Natural killer cell (primary cell): ENCODE measurements at regions not wholly inside any gene's neighbourhood (a gene's known extent, or its start where the extent isn't known, plus 50 kb on each side); places are given as distances from the start of the nearest gene placed in this dataset.

ENCODE experiments used
- ATAC-seq, 3 donors: fragments of 150-1000 bp in 2 of 3; fragments of 200-7000 bp in 1 of 3; cut with Tn5 transposase; 1 replicate in 1 of 3; 2 replicates in 2 of 3; pipeline ENCODE4 v1.10.0; 2021; ENCODE audit warnings: mild to moderate bottlenecking in 2 of 3, moderate library complexity in 2 of 3
- DNase-seq, 2 donors: peaks; one replicate each; pipeline versions ENCODE4 v3.0.0 to v3.0.0-alpha.2; 2013 to 2021; ENCODE audit warnings: mixed read lengths in 1 of 2
- H3K27ac ChIP-seq: one replicate; pipeline ENCODE4 v1.5.1; 2013; ENCODE audit warnings: mild to moderate bottlenecking, low read length
- H3K27me3 ChIP-seq: one replicate; pipeline ENCODE4 v1.6.1; 2013; ENCODE audit warnings: low read length; ENCODE audit not compliant: control insufficient read depth, insufficient read depth
- H3K36me3 ChIP-seq: one replicate; pipeline ENCODE4 v1.6.1; 2013; ENCODE audit warnings: low read length; ENCODE audit not compliant: control insufficient read depth, insufficient read depth
- H3K4me1 ChIP-seq: one replicate; pipeline ENCODE4 v1.6.1; 2013; ENCODE audit warnings: low read length; ENCODE audit not compliant: control insufficient read depth, insufficient read depth
- H3K4me3 ChIP-seq: one replicate; pipeline ENCODE4 v1.5.1; 2013; ENCODE audit warnings: low read length
- H3K9me3 ChIP-seq: one replicate; pipeline ENCODE4 v1.6.1; 2013; ENCODE audit warnings: low read length; ENCODE audit not compliant: control insufficient read depth, insufficient read depth
- H3K27ac Mint-ChIP-seq, 2 donors: one replicate each; pipeline ENCODE4 v1.8.0; 2022; ENCODE audit warnings: mild to moderate bottlenecking in 2 of 2, mixed read lengths in 2 of 2, moderate library complexity in 1 of 2
- H3K27me3 Mint-ChIP-seq, 2 donors: one replicate each; pipeline ENCODE4 v1.8.0; 2022; ENCODE audit warnings: low read depth in 2 of 2, mixed read lengths in 2 of 2
- H3K36me3 Mint-ChIP-seq: one replicate; pipeline ENCODE4 v1.8.0; 2022; ENCODE audit warnings: mixed read lengths
- H3K4me1 Mint-ChIP-seq, 2 donors: one replicate each; pipeline ENCODE4 v1.8.0; 2022; ENCODE audit warnings: mixed read lengths in 2 of 2
- H3K4me3 Mint-ChIP-seq: one replicate; pipeline ENCODE4 v1.8.0; 2022; ENCODE audit warnings: mild to moderate bottlenecking, moderate library complexity, mixed read lengths
- H3K9me3 Mint-ChIP-seq, 2 donors: one replicate each; pipeline ENCODE4 v1.8.0; 2022; ENCODE audit warnings: mixed read lengths in 2 of 2
- WGBS: methylation state at CpG from one replicate; pipeline ENCODE4 v1.1.7; 2013; ENCODE audit warnings: missing lambda C conversion rate; ENCODE audit not compliant: insufficient coverage; 5-methylcytosine and 5-hydroxymethylcytosine counted together
- intact Hi-C: fragments of 100-400 bp; cut with micrococcal nuclease; formaldehyde crosslinking; loops from one replicate; pipeline ENCODE4 v1.14.2; 2022
- TF ChIP-seq, protein P1 (sequence below): fragments of 200-600 bp; IDR thresholded peaks from one replicate; pipeline ENCODE4 v1.8.0; 2022; ENCODE audit warnings: antibody characterized with exemption

DNA sequence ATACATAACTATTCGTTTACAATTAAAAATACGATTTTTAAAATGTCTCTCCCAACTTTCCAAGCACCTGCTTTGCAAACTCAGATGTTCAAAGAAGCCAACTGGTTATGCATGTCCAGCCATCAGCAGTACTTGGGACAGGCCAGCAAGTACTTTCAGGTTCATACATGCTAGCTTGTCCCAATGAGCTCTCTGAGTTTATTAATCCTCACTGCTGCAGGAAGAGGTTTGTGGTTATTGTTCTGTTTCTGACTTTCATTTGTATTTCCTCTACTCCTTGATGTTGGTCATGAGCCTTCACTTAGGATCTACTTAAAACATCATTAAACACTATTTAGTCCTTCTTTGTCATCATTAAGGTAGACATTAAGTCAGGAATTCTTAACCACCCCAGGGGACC lies 374.1 kb downstream of the LRATD1 start:
- Histone ChIP-seq H3K27me3 (no peaks in the 10 kb centered on the region), H3K9me3 (peaks cover 4% of the 10 kb centered on the region), H3K27ac (no peak overlapping the region), H3K4me1 (no peaks in the 10 kb centered on the region), H3K4me3 (no peak overlapping the region), H3K36me3 (no peaks in the 10 kb centered on the region)
- Mint-ChIP-seq H3K27me3 (no peaks in the 10 kb centered on the region), H3K4me1 (peaks cover 0 to 10% of the 10 kb centered on the region in 2 donors), H3K36me3 (peaks cover 4% of the 10 kb centered on the region), H3K27ac (no peak overlapping the region), H3K9me3 (peaks cover 0 to 2% of the 10 kb centered on the region in 2 donors), H3K4me3 (no peak overlapping the region)
- TF ChIP-seq, protein P1, sequence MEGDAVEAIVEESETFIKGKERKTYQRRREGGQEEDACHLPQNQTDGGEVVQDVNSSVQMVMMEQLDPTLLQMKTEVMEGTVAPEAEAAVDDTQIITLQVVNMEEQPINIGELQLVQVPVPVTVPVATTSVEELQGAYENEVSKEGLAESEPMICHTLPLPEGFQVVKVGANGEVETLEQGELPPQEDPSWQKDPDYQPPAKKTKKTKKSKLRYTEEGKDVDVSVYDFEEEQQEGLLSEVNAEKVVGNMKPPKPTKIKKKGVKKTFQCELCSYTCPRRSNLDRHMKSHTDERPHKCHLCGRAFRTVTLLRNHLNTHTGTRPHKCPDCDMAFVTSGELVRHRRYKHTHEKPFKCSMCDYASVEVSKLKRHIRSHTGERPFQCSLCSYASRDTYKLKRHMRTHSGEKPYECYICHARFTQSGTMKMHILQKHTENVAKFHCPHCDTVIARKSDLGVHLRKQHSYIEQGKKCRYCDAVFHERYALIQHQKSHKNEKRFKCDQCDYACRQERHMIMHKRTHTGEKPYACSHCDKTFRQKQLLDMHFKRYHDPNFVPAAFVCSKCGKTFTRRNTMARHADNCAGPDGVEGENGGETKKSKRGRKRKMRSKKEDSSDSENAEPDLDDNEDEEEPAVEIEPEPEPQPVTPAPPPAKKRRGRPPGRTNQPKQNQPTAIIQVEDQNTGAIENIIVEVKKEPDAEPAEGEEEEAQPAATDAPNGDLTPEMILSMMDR, result no peak
- ATAC-seq (no peak), DNase-seq (no peak)
- intact Hi-C loops, result no loop called here
- WGBS, result 89% methylated on average over 2 of the region's 2 CpGs

DNA sequence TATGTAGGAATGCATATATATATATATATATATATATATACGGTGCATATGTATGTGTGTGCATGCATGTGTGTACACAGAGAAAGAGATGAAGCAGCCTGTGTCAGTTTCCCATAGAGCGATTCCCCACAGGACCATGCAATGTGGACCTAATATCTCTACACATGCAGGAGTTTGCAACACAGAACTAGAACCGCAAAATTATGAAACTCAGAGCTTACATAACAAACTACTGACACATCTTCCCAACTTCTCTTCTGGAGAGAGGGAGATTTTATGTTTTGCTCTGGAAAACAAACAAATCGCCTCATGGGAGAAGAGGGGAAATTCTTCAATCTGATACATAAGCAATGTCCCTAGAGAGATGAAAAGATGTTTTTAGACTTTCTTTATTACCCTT lies 377.2 kb downstream of the LRATD1 start:
- Histone ChIP-seq H3K9me3 (peaks cover 4% of the 10 kb centered on the region), H3K27me3 (no peaks in the 10 kb centered on the region), H3K4me3 (no peak overlapping the region), H3K36me3 (no peaks in the 10 kb centered on the region), H3K27ac (no peak overlapping the region), H3K4me1 (no peaks in the 10 kb centered on the region)
- Mint-ChIP-seq H3K27ac (no peak overlapping the region), H3K27me3 (no peaks in the 10 kb centered on the region), H3K9me3 (peaks cover 0 to 9% of the 10 kb centered on the region in 2 donors), H3K36me3 (peaks cover 13% of the 10 kb centered on the region), H3K4me3 (no peak overlapping the region), H3K4me1 (peaks cover 0 to 10% of the 10 kb centered on the region in 2 donors)
- intact Hi-C loops, result no loop called here
- 100% methylated on average over 1 of the region's 4 CpGs for WGBS
- no peak for ATAC-seq
- TF ChIP-seq, protein P1, result no peak
- DNase-seq, result no peak

DNA sequence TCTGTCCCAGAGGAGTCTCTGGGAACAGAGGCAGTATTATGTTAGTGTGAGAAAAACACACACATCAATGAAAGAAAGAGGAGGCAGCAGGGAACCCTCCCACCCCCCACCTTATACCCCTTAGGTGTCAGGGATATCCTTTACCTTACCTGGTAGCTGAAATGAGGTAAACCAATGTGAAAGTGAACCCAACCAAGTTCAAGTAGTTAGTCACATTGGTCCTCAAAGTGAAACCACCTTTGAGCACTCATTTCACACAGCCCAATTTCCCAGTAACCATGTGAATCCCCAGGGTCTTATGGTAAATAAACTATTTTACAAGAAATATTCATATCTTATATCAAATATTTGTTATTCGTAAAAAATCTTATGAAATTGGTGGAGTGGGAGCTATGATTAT lies 377.8 kb downstream of the LRATD1 start:
- TF ChIP-seq, protein P1, result no peak

DNA sequence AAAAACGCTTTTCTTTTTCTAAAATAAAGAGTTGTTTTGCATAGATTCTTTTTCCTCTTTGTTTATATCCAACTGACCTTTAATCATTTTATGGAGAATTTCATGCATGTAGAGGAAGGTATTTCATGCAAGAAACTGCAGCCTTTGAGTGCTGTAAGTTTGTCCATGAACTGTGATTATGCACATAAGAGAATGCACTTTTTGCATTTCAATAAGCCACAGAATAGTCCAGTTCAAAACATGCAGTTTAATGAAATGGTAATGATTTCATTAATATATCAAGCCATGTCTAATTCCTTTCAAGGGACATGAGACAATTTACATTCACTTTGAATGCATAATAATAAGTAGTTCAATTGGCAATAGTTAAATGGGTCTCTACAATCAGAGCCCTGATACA lies 386.3 kb downstream of the LRATD1 start:
- H3K27ac Mint-ChIP-seq, result no peak overlapping the region
- Histone ChIP-seq H3K27ac (no peak overlapping the region), H3K4me1 (no peaks in the 10 kb centered on the region), H3K4me3 (no peak overlapping the region), H3K9me3 (no peaks in the 10 kb centered on the region), H3K36me3 (no peaks in the 10 kb centered on the region), H3K27me3 (no peaks in the 10 kb centered on the region)
- no peaks in the 10 kb centered on the region for H3K27me3 Mint-ChIP-seq
- intact Hi-C loops, result no loop called here
- WGBS, result no CpG with 5 or more reads among the region's 1 CpG
- ATAC-seq (no peak), DNase-seq (no peak)
- TF ChIP-seq, protein P1, result no peak
- H3K9me3 Mint-ChIP-seq, result peaks cover 3 to 6% of the 10 kb centered on the region in 2 donors
- no peaks in the 10 kb centered on the region for H3K36me3 Mint-ChIP-seq
- no peak overlapping the region for H3K4me3 Mint-ChIP-seq
- H3K4me1 Mint-ChIP-seq, result no peaks in the 10 kb centered on the region

More for the DNA sequence above, 377.8 kb downstream of the LRATD1 start:
- peaks cover 0 to 10% of the 10 kb centered on the region in 2 donors for H3K9me3 Mint-ChIP-seq
- H3K4me1 Mint-ChIP-seq, result peaks cover 0 to 10% of the 10 kb centered on the region in 2 donors
- no peak for ATAC-seq
- no peak overlapping the region for H3K27ac Mint-ChIP-seq
- H3K4me1 ChIP-seq, result no peaks in the 10 kb centered on the region
- peaks cover 4% of the 10 kb centered on the region for H3K9me3 ChIP-seq
- H3K4me3 ChIP-seq, result no peak overlapping the region
- no peak for DNase-seq
- no peak overlapping the region for H3K27ac ChIP-seq
- H3K36me3 ChIP-seq, result no peaks in the 10 kb centered on the region
- WGBS, result no CpG with 5 or more reads among the region's 1 CpG
- intact Hi-C loops, result no loop called here
- no peaks in the 10 kb centered on the region for H3K27me3 ChIP-seq
- no peak overlapping the region for H3K4me3 Mint-ChIP-seq
- peaks cover 13% of the 10 kb centered on the region for H3K36me3 Mint-ChIP-seq
- H3K27me3 Mint-ChIP-seq, result no peaks in the 10 kb centered on the region
